IgD-negative memory B cell (primary cell): ENCODE measurements at regions not wholly inside any gene's neighbourhood (a gene's known extent, or its start where the extent isn't known, plus 50 kb on each side); places are given as distances from the start of the nearest gene placed in this dataset.

Experiments used
- H3K27ac Mint-ChIP-seq, 3 donors: one replicate each; pipeline ENCODE4 v1.8.0; 2020 to 2022; ENCODE audit warnings: mild to moderate bottlenecking in 3 of 3, mixed read lengths in 3 of 3, moderate library complexity in 1 of 3
- H3K27me3 Mint-ChIP-seq: one replicate; pipeline ENCODE4 v1.8.0; 2021; ENCODE audit warnings: mixed read lengths
- H3K36me3 Mint-ChIP-seq: one replicate; pipeline ENCODE4 v1.8.0; 2020; ENCODE audit warnings: mild to moderate bottlenecking, mixed read lengths
- H3K4me1 Mint-ChIP-seq, 3 donors: one replicate each; pipeline ENCODE4 v1.8.0; 2020 to 2022; ENCODE audit warnings: mixed read lengths in 3 of 3, mild to moderate bottlenecking in 1 of 3
- H3K4me3 Mint-ChIP-seq, 4 donors: one replicate each; pipeline ENCODE4 v1.8.0; 2020 to 2022; ENCODE audit warnings: mild to moderate bottlenecking in 4 of 4, mixed read lengths in 4 of 4, moderate library complexity in 3 of 4
- H3K9me3 Mint-ChIP-seq, 3 donors: one replicate each; pipeline ENCODE4 v1.8.0; 2020 to 2021; ENCODE audit warnings: mixed read lengths in 3 of 3, mild to moderate bottlenecking in 1 of 3

DNA sequence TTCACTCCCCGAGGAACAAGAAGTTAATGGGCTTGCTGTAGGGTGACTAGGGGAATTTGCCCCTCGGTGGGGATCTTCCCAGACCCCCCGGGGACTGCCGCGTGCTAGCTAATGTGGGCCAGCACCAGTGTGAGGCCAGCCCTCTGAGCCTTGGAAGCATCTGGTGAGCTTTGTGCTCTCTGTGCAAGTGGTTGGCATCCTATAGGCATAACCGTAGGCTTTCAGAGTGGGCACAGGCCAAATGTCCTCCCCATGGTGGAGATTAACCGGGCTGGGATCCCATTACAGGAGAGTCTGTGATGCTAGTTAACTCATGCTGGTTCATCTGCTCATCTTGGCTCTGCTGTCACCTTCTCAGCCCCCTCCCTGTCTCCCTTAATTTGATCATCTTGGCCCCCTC lies 125.7 kb downstream of the TRIM29 start:
- Mint-ChIP-seq H3K27me3 (peaks cover 27% of the 10 kb centered on the region), H3K27ac (no peak overlapping the region), H3K36me3 (peaks cover 2% of the 10 kb centered on the region), H3K9me3 (peaks cover 0 to 5% (median 0%) of the 10 kb centered on the region in 3 donors), H3K4me1 (peaks cover 0 to 4% (median 0%) of the 10 kb centered on the region in 3 donors), H3K4me3 (no peak overlapping the region)

DNA sequence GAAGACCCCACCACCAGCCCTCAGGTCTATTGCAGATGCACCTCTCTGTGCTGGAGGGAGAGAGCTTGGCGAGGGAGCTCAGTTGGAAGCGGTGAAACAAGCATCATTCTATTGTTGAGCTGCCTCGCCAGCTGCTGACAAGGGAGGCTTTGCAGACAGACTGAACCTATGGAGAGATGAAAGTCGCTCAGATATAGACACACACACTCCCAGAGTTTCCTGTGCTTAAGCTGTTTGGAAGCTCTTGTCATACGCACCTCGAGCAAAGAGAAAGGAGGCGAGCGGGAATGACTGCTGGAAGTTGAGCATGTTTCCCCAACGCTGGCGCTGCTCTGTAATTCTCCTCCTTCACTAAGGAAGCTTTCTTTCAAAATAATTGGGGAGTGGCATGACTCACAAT lies 126.1 kb downstream of the TRIM29 start:
- Mint-ChIP-seq H3K4me1 (peaks cover 0 to 4% (median 0%) of the 10 kb centered on the region in 3 donors), H3K27me3 (peaks cover 27% of the 10 kb centered on the region), H3K9me3 (peaks cover 0 to 5% (median 0%) of the 10 kb centered on the region in 3 donors), H3K27ac (no peak overlapping the region), H3K36me3 (peaks cover 2% of the 10 kb centered on the region), H3K4me3 (no peak overlapping the region)

DNA sequence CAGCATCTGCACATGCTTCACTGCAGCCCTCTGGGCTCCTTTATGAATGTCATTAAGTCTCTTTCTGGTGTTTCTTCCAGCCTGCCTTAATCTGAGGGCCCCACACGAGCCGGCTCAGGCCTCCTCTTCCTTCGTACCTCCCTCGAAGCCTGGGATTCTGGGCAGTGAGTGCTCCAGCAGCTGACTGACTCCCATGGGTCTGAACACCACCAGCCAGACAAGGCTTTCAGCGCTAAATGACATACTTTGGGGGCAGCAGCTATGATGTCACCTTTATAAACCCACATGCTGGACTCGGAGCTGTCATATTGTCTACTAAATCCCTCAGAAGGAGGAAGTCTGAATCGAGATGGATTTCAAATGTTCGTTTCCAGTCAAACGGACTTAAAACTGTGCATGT lies 127.1 kb downstream of the TRIM29 start:
- peaks cover 0 to 5% (median 0%) of the 10 kb centered on the region in 3 donors for H3K9me3 Mint-ChIP-seq
- peaks cover 2% of the 10 kb centered on the region for H3K36me3 Mint-ChIP-seq
- peaks cover 0 to 4% (median 0%) of the 10 kb centered on the region in 3 donors for H3K4me1 Mint-ChIP-seq
- no peak overlapping the region for H3K4me3 Mint-ChIP-seq
- no peak overlapping the region for H3K27ac Mint-ChIP-seq
- peaks cover 26% of the 10 kb centered on the region for H3K27me3 Mint-ChIP-seq

DNA sequence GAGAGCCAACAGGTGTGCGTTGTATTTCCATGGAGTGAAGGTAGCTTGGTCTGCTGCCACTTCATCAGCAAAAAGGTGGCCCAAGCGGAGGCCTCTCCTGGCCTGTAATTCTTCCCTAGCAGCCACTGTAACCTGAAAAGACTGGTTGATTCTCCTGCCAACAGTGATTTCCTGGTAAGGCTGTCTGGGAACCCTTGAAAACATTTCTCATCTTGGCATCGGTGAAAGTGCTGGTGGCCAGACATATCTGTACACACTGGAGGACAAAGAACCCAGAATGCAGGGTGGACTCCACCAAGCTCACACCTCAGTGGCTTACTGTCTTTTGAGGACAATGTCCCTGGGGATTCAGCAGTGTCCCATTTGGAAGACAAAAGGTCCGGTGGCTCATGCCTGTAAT lies 128.0 kb downstream of the TRIM29 start:
- Mint-ChIP-seq H3K36me3 (no peaks in the 10 kb centered on the region), H3K27ac (no peak overlapping the region), H3K27me3 (peaks cover 20% of the 10 kb centered on the region)

DNA sequence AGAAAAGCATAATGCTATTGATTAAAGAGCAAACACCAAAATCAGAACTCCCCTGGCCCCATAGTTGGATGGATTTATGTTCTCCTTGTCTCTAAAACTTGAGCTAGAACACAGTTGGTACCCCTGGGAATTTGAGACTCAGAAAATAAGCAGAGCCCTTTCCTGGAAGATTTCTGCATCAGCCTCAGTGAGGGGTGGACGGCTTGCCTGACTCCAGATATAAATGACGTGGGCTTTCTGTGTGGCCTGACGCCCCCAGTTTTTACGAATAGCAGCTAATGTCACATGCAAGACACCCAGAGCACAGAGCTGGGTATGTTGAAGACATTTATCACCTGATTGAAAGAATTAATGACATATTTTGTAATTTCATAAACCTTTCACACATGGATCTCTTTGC lies 130.8 kb downstream of the TRIM29 start:
- Mint-ChIP-seq H3K4me3 (no peak overlapping the region), H3K36me3 (no peaks in the 10 kb centered on the region), H3K27me3 (peaks cover 14% of the 10 kb centered on the region), H3K4me1 (no peaks in the 10 kb centered on the region), H3K27ac (no peak overlapping the region), H3K9me3 (peaks cover 0 to 5% (median 1%) of the 10 kb centered on the region in 3 donors)

More for the DNA sequence above, 128.0 kb downstream of the TRIM29 start:
- H3K9me3 Mint-ChIP-seq: peaks cover 0 to 5% (median 0%) of the 10 kb centered on the region in 3 donors
- no peak overlapping the region for H3K4me3 Mint-ChIP-seq
- peaks cover 0 to 3% (median 0%) of the 10 kb centered on the region in 3 donors for H3K4me1 Mint-ChIP-seq

DNA sequence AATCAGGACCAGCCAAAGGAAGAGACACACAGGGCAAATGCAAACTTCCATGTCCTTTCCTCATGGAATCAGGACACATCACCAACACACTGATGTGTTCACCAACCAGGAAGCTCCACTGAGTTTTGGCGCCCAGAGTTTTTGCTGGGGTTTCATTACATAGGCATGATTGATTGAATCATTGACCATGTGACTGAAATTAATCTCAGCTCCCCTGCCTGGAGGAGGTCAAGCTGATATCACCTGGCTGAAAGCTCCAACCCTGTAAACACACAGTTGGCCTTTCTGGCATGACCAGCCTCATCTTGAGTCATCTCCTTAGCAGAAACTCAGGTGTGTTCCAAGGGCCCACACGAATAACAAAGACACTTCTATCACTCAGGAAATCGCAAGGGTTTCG lies 133.2 kb downstream of the TRIM29 start:
- Mint-ChIP-seq H3K27me3 (peaks cover 14% of the 10 kb centered on the region), H3K27ac (no peak overlapping the region), H3K36me3 (no peaks in the 10 kb centered on the region), H3K9me3 (peaks cover 1 to 6% (median 3%) of the 10 kb centered on the region in 3 donors), H3K4me1 (no peaks in the 10 kb centered on the region), H3K4me3 (no peak overlapping the region)

DNA sequence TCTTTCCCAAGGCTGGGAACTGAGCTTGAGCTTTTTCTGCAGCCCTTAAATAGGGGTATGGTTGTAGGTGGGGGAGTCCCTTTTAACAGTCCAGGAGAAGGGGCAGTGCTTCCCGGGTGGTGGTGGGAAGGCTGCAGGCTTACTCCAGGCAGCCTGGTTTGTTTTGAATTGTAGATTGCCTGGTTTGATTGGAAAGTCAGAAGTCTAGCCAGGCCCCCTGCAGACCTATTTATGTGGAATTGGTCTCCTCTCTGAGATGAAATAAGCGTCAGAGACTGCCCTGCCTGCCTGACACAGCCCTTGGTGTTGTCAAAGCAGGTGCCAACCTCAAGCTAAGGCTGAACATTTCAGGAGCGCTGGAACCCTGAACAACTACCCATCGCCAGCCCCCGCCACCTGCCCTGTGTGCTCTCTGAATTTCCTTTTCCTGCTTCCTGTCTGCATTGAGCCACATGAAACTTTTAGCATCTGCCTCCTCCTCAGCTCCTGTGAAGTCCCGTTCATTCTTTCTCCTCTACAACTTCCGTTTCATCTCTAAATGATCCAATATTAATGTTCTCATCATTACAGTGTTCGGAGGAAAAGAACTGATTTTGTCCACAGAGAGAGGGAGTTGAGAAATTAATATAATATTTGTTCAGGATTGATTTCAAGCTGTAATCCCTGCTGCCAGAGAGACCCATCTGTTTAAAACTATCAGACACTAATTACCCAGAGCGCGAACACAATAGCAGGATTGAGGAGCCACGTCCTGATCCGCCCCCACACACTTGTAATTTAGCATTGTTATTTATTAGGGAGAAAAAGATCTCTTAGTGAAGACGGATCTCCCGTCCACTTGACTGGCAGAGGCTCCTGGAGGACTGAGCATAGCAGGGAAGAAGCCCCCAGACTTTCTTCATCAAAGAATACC lies 136.5 kb downstream of the TRIM29 start:
- no peaks in the 10 kb centered on the region for H3K4me1 Mint-ChIP-seq
- peaks cover 1 to 6% (median 3%) of the 10 kb centered on the region in 3 donors for H3K9me3 Mint-ChIP-seq
- H3K36me3 Mint-ChIP-seq: no peaks in the 10 kb centered on the region
- H3K27me3 Mint-ChIP-seq: peaks cover 6% of the 10 kb centered on the region
- no peak overlapping the region for H3K27ac Mint-ChIP-seq
- H3K4me3 Mint-ChIP-seq: no peak overlapping the region

DNA sequence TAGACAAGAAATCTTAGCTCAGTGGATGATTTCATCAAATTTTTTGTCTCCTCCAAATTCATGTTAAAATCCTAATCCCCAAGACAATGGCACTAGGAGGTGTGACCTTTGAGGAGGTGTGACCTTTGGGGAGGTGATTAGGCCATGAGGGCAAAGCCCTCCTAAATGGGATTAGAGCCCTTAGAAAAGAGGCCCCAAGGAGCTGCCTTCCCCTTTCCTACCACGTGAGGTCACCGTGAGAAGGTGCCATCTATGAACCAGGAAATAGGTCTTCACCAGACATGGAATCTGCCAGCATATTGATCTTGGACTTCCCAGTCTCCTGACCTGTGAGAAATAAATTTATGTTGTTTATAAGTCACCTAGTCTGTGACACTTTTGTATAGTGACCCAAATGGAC lies 138.7 kb downstream of the TRIM29 start:
- no peak overlapping the region for H3K4me3 Mint-ChIP-seq
- H3K36me3 Mint-ChIP-seq: no peaks in the 10 kb centered on the region
- peaks cover 7% of the 10 kb centered on the region for H3K27me3 Mint-ChIP-seq
- H3K9me3 Mint-ChIP-seq: peaks cover 1 to 6% (median 3%) of the 10 kb centered on the region in 3 donors
- H3K27ac Mint-ChIP-seq: no peak overlapping the region
- H3K4me1 Mint-ChIP-seq: no peaks in the 10 kb centered on the region

DNA sequence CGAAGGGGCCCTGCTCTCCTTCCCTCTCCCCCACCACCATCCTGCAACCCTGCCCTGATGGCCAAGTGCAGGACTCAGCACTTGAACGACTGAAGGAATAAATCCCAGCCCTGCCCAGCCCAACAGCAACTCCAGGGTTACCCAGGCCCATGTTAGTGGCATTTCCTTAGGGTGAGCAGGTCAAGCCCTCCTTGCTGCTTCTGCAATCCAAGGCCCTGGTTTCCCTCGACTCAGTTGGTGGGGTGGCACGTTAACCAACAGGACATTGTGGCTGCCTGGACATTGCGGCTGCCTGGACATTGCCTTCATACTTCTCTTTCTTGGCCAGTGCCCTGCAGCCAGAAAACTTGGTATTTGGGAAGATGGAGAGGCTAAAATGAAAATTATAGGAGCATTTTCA lies 141.4 kb downstream of the TRIM29 start:
- H3K27me3 Mint-ChIP-seq: peaks cover 7% of the 10 kb centered on the region
- no peak overlapping the region for H3K4me3 Mint-ChIP-seq
- H3K9me3 Mint-ChIP-seq: peaks cover 1 to 6% (median 2%) of the 10 kb centered on the region in 3 donors
- no peak overlapping the region for H3K27ac Mint-ChIP-seq
- no peaks in the 10 kb centered on the region for H3K36me3 Mint-ChIP-seq
- H3K4me1 Mint-ChIP-seq: no peaks in the 10 kb centered on the region

DNA sequence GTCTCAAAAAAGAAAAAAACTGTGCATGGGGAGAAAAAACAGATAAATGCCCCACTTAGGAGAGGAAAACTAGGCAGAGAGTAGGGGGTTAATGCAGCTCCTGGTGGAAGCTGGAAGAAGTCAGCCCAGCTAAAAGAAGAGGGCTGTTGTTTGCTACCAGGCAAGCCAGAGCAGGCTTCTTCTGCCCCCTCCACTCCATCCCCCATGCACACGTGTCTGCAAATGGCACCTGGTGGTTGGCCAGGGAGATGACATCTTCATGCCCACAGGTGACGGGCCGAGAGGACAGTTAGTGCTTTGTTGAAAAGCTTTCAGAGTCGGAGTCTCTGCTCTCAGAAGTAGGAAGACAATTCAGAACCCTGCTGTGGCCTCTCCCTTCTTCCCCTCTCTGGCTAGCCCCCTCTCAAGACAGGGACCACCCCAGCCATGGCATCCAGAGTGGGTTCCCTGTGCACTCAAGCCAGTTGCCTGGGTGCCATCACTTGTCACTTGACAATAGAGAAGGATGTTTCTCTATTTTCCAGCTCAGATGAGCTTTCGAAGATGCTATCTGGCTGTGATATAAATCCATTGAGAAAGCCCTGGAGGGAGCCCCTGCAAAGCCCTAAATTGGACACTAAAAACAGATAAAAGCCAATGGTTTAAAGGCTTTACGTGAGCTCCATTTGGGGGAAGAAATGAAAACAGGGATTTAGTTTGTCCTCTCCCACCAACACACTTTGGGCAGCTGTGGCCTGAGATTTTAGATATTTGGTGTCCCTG lies 142.0 kb downstream of the TRIM29 start:
- H3K27ac Mint-ChIP-seq: no peak overlapping the region
- no peak overlapping the region for H3K4me3 Mint-ChIP-seq
- no peaks in the 10 kb centered on the region for H3K36me3 Mint-ChIP-seq
- H3K27me3 Mint-ChIP-seq: peaks cover 5% of the 10 kb centered on the region
- H3K9me3 Mint-ChIP-seq: peaks cover 0 to 6% (median 2%) of the 10 kb centered on the region in 3 donors
- H3K4me1 Mint-ChIP-seq: no peaks in the 10 kb centered on the region

DNA sequence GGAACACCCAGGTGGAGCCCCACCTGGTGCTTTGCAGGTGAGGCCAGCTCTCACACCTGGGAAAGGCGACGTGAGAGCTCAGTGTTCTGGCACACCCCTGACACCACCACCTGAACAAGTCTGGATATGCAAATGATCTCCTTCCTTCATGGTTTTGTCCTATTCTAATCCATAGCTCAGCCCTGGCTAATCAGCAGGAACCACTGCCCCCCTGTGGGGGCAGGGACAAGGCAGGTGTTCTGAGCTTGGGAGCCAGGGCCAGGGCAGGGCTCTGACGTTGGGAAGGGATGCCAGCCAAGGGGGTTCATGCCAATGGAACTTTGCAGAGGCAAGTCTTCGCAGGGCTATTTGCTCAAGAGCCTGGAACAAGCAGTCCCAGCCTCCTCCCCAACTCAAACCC lies 144.2 kb downstream of the TRIM29 start:
- H3K9me3 Mint-ChIP-seq: no peaks in the 10 kb centered on the region

DNA sequence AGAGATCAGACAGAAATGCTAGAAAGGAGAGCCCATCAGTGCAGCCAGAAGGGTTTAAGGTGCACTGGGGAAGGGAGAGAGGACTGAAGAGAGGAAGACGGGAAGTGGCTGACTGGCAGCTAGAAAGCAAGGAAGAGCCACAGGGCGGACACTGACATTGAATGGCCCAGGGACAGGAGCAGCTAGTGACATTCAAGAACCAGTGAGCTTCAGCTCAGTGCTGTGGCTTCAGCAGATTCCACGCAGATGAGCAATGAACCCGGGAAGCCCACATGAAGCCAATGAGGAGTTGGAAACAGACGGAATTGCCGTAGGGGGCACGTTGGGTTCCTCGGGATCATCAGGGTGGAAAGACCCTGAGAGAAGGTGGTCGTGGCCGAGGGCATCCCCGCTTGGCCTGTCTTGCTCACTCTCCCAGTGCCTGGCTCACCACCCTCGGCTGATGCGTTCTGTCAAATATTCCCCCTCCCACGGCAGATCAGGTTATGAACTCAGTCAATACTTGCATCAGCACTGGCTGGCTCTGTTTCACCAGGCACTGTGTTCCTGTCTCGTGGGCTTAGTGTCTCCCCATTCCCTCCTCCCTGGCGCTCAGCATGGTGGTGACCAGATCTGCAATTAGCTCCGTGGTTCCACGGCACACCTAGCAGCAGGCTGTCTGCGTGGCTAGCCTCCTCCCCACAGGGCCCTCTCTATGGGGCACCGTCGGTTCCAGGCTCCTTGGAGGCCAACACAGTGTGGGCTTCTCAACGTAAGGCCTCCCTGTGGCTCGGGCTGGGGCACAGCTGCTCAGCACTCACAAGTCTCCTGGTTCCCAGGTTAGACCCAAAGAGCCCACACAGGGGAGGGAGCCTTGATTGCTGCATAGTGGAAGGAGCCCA lies 145.5 kb downstream of the TRIM29 start:
- H3K27me3 Mint-ChIP-seq: peaks cover 19% of the 10 kb centered on the region
- H3K4me1 Mint-ChIP-seq: peaks cover 0 to 2% (median 0%) of the 10 kb centered on the region in 3 donors
- no peaks in the 10 kb centered on the region for H3K36me3 Mint-ChIP-seq
- peak overlapping the region in 1 of 3 donors; percentile 43 for H3K27ac Mint-ChIP-seq
- H3K9me3 Mint-ChIP-seq: no peaks in the 10 kb centered on the region
- H3K4me3 Mint-ChIP-seq: peak overlapping the region in 2 of 4 donors; percentile 42 to 47

More for the DNA sequence above, 144.2 kb downstream of the TRIM29 start:
- Mint-ChIP-seq H3K27ac (peak overlapping the region in 1 of 3 donors; percentile 10), H3K27me3 (peaks cover 14% of the 10 kb centered on the region), H3K4me1 (peaks cover 0 to 2% (median 0%) of the 10 kb centered on the region in 3 donors), H3K4me3 (no peak overlapping the region), H3K36me3 (no peaks in the 10 kb centered on the region)

DNA sequence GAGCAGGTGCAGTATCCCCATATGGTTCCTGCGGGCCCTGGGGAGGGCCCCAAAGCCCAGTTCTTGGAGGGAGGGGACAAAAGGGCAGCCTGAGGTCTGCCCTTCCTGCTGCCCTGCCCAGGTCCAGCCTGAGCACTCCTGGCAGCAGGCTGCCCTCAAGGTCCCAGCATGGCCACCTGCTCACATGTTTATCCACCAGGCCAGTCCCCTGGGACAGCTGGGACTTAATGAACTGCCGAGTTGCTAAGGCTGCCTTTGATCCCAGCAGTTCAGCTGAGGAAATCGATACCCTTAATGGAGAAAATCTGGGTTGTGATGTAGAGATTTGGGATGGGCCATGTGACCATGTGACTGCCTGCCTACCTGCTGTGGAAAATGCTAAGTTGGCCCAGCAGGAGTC lies 146.2 kb downstream of the TRIM29 start:
- peaks cover 0 to 2% (median 0%) of the 10 kb centered on the region in 3 donors for H3K4me1 Mint-ChIP-seq
- H3K27me3 Mint-ChIP-seq: peaks cover 19% of the 10 kb centered on the region
- H3K4me3 Mint-ChIP-seq: peak overlapping the region in 1 of 4 donors; percentile 42
- no peaks in the 10 kb centered on the region for H3K36me3 Mint-ChIP-seq
- H3K9me3 Mint-ChIP-seq: no peaks in the 10 kb centered on the region
- no peak overlapping the region for H3K27ac Mint-ChIP-seq

DNA sequence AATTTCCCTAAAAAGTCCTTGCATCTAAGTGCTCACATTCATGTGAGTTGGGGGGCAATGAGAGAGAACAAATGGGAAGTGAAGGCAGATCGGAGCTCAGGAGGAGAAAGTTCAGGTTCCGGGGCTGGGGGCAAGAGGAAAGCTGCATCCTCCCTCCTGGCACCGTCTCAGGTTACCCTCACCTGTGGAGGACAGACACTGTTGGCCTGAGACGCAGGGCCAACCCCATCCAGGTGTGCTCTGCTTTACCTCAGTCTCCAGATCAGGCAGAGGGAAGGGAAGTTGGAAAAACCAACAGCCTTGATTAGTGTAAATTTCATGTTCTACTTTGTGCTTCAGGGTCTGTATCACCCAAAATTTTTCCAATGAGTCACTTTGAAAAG lies 146.9 kb downstream of the TRIM29 start:
- Mint-ChIP-seq H3K27me3 (peaks cover 20% of the 10 kb centered on the region), H3K4me3 (no peak overlapping the region), H3K9me3 (no peaks in the 10 kb centered on the region), H3K27ac (peak overlapping the region in 1 of 3 donors; percentile 10), H3K36me3 (no peaks in the 10 kb centered on the region), H3K4me1 (peaks cover 0 to 2% (median 0%) of the 10 kb centered on the region in 3 donors)
